HepG2 (cell line): ENCODE measurements at regions not wholly inside any gene's neighbourhood (a gene's known extent, or its start where the extent isn't known, plus 50 kb on each side); places are given as distances from the start of the nearest gene placed in this dataset.

Experiments used
- ARNT2 ChIP-seq: sonication (generic); formaldehyde crosslinking; IDR thresholded peaks from 2 replicates; pipeline ENCODE4 v1.8.0; 2022; ENCODE audit warnings: mild to moderate bottlenecking, low read depth, missing genetic modification reagents, moderate library complexity
- ATF3 ChIP-seq: sonication (generic); formaldehyde crosslinking; IDR thresholded peaks from 2 replicates; pipeline ENCODE4 v1.4.0; 2020; ENCODE audit warnings: missing genetic modification reagents
- CTCF ChIP-seq: sonication (generic); formaldehyde crosslinking; IDR thresholded peaks from 2 replicates; pipeline ENCODE4 v1.5.0; 2020; ENCODE audit warnings: mild to moderate bottlenecking, missing genetic modification reagents, moderate library complexity
- ESRRA ChIP-seq: sonication (generic); formaldehyde crosslinking; IDR thresholded peaks from 2 replicates; pipeline ENCODE4 v1.5.1; 2020; ENCODE audit warnings: mild to moderate bottlenecking, low read depth, missing genetic modification reagents
- MAFK ChIP-seq, 2 experiments: IDR thresholded peaks in 1 of 2; conservative IDR thresholded peaks in 1 of 2; 2 replicates each; pipeline ENCODE4 v1.6.1; 2011; ENCODE audit warnings: improper control_type of control experiment in 2 of 2, low read length in 2 of 2
- POLR2AphosphoS5 ChIP-seq: IDR thresholded peaks from 2 replicates; pipeline ENCODE4 v1.6.1; 2012; ENCODE audit warnings: low read depth, low read length
- U2AF1 ChIP-seq: fragments of 200-400 bp; formaldehyde crosslinking; optimal IDR thresholded peaks from 2 replicates; pipeline ENCODE3; 2017; ENCODE audit warnings: mild to moderate bottlenecking, low read depth, low read length
- ZNF12 ChIP-seq: sonication (generic); formaldehyde crosslinking; IDR thresholded peaks from 2 replicates; pipeline ENCODE4 v1.5.0; 2020; ENCODE audit warnings: missing genetic modification reagents
- ZNF335 ChIP-seq: sonication (generic); formaldehyde crosslinking; IDR thresholded peaks from 2 replicates; pipeline ENCODE4 v1.4.0; 2020; ENCODE audit warnings: missing genetic modification reagents
- ZNF496 ChIP-seq: sonication (generic); formaldehyde crosslinking; IDR thresholded peaks from 2 replicates; pipeline ENCODE4 v1.8.1; 2023; ENCODE audit warnings: mild to moderate bottlenecking, moderate library complexity, missing genetic modification reagents; ENCODE audit not compliant: insufficient replicate concordance
- ZNF737 ChIP-seq: sonication (generic); formaldehyde crosslinking; IDR thresholded peaks from 2 replicates; pipeline ENCODE4 v1.5.0; 2020; ENCODE audit warnings: missing genetic modification reagents, mild to moderate bottlenecking, borderline replicate concordance
- TF ChIP-seq, protein P1 (sequence below): sonication (generic); formaldehyde crosslinking; IDR thresholded peaks from 2 replicates; pipeline ENCODE4 v1.5.0; 2020; ENCODE audit warnings: mild to moderate bottlenecking, missing genetic modification reagents

- no peak for TF ChIP-seq U2AF1
- TF ChIP-seq CTCF (CRISPR knock-in tag) = no peak
- TF ChIP-seq ARNT2 (CRISPR knock-in tag) = no peak
- TF ChIP-seq ATF3 (CRISPR knock-in tag) = no peak
- no peak for TF ChIP-seq ESRRA
- TF ChIP-seq ZNF496 = no peak
- TF ChIP-seq ZNF737 (CRISPR knock-in tag) = no peak
- TF ChIP-seq ZNF335 = no peak
- TF ChIP-seq, protein P1, sequence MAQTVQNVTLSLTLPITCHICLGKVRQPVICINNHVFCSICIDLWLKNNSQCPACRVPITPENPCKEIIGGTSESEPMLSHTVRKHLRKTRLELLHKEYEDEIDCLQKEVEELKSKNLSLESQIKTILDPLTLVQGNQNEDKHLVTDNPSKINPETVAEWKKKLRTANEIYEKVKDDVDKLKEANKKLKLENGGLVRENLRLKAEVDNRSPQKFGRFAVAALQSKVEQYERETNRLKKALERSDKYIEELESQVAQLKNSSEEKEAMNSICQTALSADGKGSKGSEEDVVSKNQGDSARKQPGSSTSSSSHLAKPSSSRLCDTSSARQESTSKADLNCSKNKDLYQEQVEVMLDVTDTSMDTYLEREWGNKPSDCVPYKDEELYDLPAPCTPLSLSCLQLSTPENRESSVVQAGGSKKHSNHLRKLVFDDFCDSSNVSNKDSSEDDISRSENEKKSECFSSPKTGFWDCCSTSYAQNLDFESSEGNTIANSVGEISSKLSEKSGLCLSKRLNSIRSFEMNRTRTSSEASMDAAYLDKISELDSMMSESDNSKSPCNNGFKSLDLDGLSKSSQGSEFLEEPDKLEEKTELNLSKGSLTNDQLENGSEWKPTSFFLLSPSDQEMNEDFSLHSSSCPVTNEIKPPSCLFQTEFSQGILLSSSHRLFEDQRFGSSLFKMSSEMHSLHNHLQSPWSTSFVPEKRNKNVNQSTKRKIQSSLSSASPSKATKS = no peak
- no peak for TF ChIP-seq POLR2AphosphoS5
- peak; percentile 63 to 71 for TF ChIP-seq MAFK (conservative IDR thresholded peaks at IDR 0.05 in 1 of 2, IDR thresholded peaks at IDR 0.05 in 1 of 2; ENCODE audit: low read length in 2 of 2)
- TF ChIP-seq ZNF12 (CRISPR knock-in tag) = no peak
Measured at GRCh38 chr9:26643826-26644225, 248.8 kb downstream of the CAAP1 start.
